ENCODE measurements at regions not wholly inside any gene's neighbourhood (a gene's known extent, or its start where the extent isn't known, plus 50 kb on each side); places are given as distances from the start of the nearest gene placed in this dataset.

DNA sequence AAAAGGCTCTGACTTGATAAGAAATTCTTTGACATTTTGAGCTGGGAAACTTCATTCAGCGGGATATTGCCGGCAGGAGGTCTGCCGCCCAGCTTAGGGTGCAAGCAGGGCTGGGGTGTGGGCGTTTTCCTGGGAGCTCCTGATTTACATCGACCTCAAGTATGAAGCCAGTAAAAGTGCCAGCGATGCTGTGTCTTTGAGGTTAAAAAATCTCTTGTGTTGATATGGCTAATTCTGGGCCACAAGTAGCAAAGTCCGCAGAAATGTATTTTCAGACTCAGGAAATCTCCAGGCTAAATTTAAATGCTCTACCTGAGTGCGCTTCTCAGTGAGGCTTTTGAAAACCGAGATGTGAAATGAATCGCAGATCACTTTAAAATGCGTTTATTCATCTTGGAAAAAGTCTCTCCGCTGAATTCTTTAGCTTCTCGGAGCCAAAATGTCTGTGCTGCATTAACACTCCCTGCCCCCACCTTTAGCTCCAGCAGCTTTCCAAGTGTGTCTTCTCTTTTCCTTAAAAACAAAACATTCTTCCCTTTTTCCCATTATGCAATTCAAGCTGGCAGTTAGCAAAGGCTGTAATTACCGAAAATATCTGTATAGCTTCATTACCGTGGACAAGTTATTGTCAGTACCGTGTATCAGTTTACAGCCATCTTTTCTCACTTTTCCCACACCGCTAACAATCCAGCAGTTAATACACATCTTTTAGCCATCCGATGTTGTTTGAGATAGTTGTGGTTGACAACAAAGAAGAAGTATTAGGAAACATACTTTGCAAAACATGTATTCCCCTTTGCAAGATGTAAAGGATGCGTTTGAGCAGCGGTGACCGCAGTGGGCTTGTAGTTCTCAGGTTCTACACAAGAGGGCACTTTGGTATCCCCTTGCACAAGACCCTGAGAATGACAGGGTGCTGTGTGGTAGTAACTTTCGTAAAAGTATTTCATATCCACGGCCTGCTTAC, 136.0 kb upstream of the STX18 start:
- no peak for DNase-seq (ENCODE audit: low spot score)
- TF ChIP-seq, protein P1, sequence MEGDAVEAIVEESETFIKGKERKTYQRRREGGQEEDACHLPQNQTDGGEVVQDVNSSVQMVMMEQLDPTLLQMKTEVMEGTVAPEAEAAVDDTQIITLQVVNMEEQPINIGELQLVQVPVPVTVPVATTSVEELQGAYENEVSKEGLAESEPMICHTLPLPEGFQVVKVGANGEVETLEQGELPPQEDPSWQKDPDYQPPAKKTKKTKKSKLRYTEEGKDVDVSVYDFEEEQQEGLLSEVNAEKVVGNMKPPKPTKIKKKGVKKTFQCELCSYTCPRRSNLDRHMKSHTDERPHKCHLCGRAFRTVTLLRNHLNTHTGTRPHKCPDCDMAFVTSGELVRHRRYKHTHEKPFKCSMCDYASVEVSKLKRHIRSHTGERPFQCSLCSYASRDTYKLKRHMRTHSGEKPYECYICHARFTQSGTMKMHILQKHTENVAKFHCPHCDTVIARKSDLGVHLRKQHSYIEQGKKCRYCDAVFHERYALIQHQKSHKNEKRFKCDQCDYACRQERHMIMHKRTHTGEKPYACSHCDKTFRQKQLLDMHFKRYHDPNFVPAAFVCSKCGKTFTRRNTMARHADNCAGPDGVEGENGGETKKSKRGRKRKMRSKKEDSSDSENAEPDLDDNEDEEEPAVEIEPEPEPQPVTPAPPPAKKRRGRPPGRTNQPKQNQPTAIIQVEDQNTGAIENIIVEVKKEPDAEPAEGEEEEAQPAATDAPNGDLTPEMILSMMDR (IDR thresholded peaks at IDR 0.05; ENCODE audit: poor library complexity, severe bottlenecking), result no peak

DNA sequence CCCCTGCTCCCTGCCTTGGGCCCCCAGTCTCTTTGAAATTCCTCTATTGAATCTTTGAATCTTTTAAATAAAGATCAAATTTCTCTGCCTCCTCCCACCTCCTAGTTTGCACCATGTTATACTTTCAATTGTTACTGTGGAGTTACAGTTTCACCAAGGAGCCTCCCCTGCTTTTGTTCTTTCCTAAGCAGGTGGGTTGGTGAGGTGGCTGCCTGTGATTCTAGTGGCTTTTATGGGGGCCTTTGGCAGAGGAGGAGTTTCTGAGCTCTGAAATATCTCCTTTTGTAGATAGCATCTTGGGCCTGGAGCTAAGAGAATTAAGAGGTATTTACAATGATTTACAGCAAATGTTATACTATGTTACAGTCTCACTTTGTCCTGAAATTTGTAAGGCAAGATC, 133.8 kb upstream of the STX18 start:
- Histone ChIP-seq H3K9me3 (ENCODE audit: severe bottlenecking) (no peaks in the 10 kb centered on the region), H3K27ac (ENCODE audit: poor library complexity, severe bottlenecking) (no peak overlapping the region), H3K27me3 (ENCODE audit: insufficient read depth, poor library complexity, severe bottlenecking) (no peaks in the 10 kb centered on the region), H3K4me3 (ENCODE audit: severe bottlenecking) (no peak overlapping the region), H3K4me1 (ENCODE audit: insufficient read depth, poor library complexity, severe bottlenecking) (peaks cover 17% of the 10 kb centered on the region), H3K36me3 (ENCODE audit: low read depth) (no peaks in the 10 kb centered on the region)
- DNase-seq (ENCODE audit: low spot score) (no peak), ATAC-seq (ENCODE audit: low read depth) (no peak)
- TF ChIP-seq, protein P1 (IDR thresholded peaks at IDR 0.05; ENCODE audit: poor library complexity, severe bottlenecking), result no peak

More for the DNA sequence above, 136.0 kb upstream of the STX18 start:
- H3K4me1 ChIP-seq (ENCODE audit: insufficient read depth, poor library complexity, severe bottlenecking), result peaks cover under 1% of the 10 kb centered on the region
- H3K36me3 ChIP-seq (ENCODE audit: low read depth), result no peaks in the 10 kb centered on the region
- H3K27me3 ChIP-seq (ENCODE audit: insufficient read depth, poor library complexity, severe bottlenecking), result no peaks in the 10 kb centered on the region
- ATAC-seq (ENCODE audit: low read depth), result no peak
- H3K27ac ChIP-seq (ENCODE audit: poor library complexity, severe bottlenecking), result no peak overlapping the region
- no peak overlapping the region for H3K4me3 ChIP-seq (ENCODE audit: severe bottlenecking)
- no peaks in the 10 kb centered on the region for H3K9me3 ChIP-seq (ENCODE audit: severe bottlenecking)

DNA sequence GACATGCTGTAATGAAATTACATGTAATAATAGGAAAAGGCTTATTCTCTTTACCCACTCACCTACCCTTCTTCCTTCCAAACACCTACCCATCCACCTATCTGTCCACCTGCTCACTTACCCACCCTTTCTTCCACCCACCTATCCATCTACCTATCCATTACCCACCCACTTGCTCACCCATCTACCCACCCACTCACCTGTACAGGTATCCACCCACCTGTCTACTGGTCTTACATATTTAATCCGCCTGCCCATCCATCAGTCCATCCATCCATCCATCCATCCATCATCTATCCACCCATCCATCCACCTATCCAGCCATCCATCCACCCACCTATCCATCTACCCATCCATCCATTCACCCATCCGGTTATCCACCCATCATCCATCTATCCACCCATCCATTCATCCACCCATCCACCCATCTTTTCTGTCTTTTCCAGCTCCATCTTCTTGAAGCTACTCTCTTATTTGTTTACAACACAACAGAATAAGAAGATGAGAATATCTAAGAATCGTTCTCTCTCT, 133.3 kb upstream of the STX18 start:
- TF ChIP-seq, protein P1 (IDR thresholded peaks at IDR 0.05; ENCODE audit: poor library complexity, severe bottlenecking), result no peak
- Histone ChIP-seq H3K27ac (ENCODE audit: poor library complexity, severe bottlenecking) (no peak overlapping the region), H3K36me3 (ENCODE audit: low read depth) (no peaks in the 10 kb centered on the region), H3K4me3 (ENCODE audit: severe bottlenecking) (no peak overlapping the region), H3K9me3 (ENCODE audit: severe bottlenecking) (no peaks in the 10 kb centered on the region), H3K27me3 (ENCODE audit: insufficient read depth, poor library complexity, severe bottlenecking) (no peaks in the 10 kb centered on the region), H3K4me1 (ENCODE audit: insufficient read depth, poor library complexity, severe bottlenecking) (peaks cover 17% of the 10 kb centered on the region)
- no peak for ATAC-seq (ENCODE audit: low read depth)
- no peak for DNase-seq (ENCODE audit: low spot score)

DNA sequence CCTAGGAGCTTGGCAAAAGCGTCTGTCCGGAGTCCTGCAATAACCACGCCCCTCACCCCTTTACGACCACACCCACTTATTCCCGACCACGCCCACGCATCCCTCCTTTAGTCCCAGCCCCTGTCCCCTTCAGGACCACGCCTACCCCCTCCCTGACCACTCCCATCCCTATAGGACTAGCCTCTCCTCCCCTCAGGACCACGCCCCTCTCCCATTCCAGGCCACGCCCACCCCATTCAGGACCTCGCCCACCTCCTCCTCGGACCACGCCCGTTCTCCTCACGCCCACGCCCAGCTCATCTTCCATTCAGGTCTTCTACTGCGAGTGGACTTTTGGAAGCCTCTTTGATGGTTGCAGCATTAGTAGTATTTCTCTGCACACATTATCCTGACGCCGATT, 131.2 kb upstream of the STX18 start:
- TF ChIP-seq, protein P1 (IDR thresholded peaks at IDR 0.05; ENCODE audit: poor library complexity, severe bottlenecking), result no peak
- peak; percentile 74 for ATAC-seq (ENCODE audit: low read depth)
- DNase-seq (ENCODE audit: low spot score), result peak; percentile 71
- Histone ChIP-seq H3K36me3 (ENCODE audit: low read depth) (no peaks in the 10 kb centered on the region), H3K4me3 (ENCODE audit: severe bottlenecking) (no peak overlapping the region), H3K4me1 (ENCODE audit: insufficient read depth, poor library complexity, severe bottlenecking) (peaks cover 17% of the 10 kb centered on the region), H3K27ac (ENCODE audit: poor library complexity, severe bottlenecking) (peak overlapping the region; percentile 37), H3K27me3 (ENCODE audit: insufficient read depth, poor library complexity, severe bottlenecking) (no peaks in the 10 kb centered on the region), H3K9me3 (ENCODE audit: severe bottlenecking) (no peaks in the 10 kb centered on the region)

Data from RWPE2 (cell line).